HG03460 (cell line): ENCODE measurements at regions not wholly inside any gene's neighbourhood (a gene's known extent, or its start where the extent isn't known, plus 50 kb on each side); places are given as distances from the start of the nearest gene placed in this dataset.

Experiments used
- ATAC-seq: cut with Tn5 transposase; IDR thresholded peaks from one replicate; pipeline ENCODE4 v1.9.1; 2021; ENCODE audit not compliant: unreplicated experiment

- ATAC-seq, result no peak
Observed at GRCh38 chr18:73653827-73654226, 493.8 kb downstream of the FBXO15 start.

- no peak for ATAC-seq
Observed at GRCh38 chr18:73653251-73653650, 494.4 kb downstream of the FBXO15 start.

GRCh38 chr18:73647391-73647790 is 500.2 kb downstream of the FBXO15 start:
- ATAC-seq, result no peak

- no peak for ATAC-seq
Observed at GRCh38 chr18:73646772-73647171, 500.9 kb downstream of the FBXO15 start.

GRCh38 chr18:73646196-73646595 is 501.4 kb downstream of the FBXO15 start:
- ATAC-seq, result no peak

GRCh38 chr18:73645160-73645715 is 502.4 kb downstream of the FBXO15 start:
- no peak for ATAC-seq

GRCh38 chr18:73639788-73640187 is 507.8 kb downstream of the FBXO15 start:
- ATAC-seq, result no peak

GRCh38 chr18:73638709-73639108 is 508.9 kb downstream of the FBXO15 start:
- no peak for ATAC-seq

- ATAC-seq, result no peak
Observed at GRCh38 chr18:73636355-73636754, 511.3 kb downstream of the FBXO15 start.

- ATAC-seq, result no peak
Observed at GRCh38 chr18:73626859-73627258, 520.8 kb downstream of the FBXO15 start.

- ATAC-seq, result no peak
Observed at GRCh38 chr18:73626221-73626620, 521.4 kb downstream of the FBXO15 start.

- no peak for ATAC-seq
Observed at GRCh38 chr18:73621091-73621490, 526.5 kb downstream of the FBXO15 start.

GRCh38 chr18:73617981-73618380 is 529.7 kb downstream of the FBXO15 start:
- ATAC-seq, result no peak

- no peak for ATAC-seq
Observed at GRCh38 chr18:73615506-73615905, 532.1 kb downstream of the FBXO15 start.

GRCh38 chr18:73614812-73615211 is 532.8 kb downstream of the FBXO15 start:
- no peak for ATAC-seq

- no peak for ATAC-seq
Observed at GRCh38 chr18:73613706-73614340, 533.8 kb downstream of the FBXO15 start.

- no peak for ATAC-seq
Observed at GRCh38 chr18:73597832-73598615, 549.6 kb downstream of the FBXO15 start.

- no peak for ATAC-seq
Observed at GRCh38 chr18:73594749-73595148, 552.9 kb downstream of the FBXO15 start.

- ATAC-seq, result no peak
Observed at GRCh38 chr18:73593207-73593606, 554.4 kb downstream of the FBXO15 start.

GRCh38 chr18:73590950-73591349 is 556.7 kb downstream of the FBXO15 start:
- ATAC-seq, result no peak

GRCh38 chr18:73579698-73580097 is 567.9 kb downstream of the FBXO15 start:
- no peak for ATAC-seq

- no peak for ATAC-seq
Observed at GRCh38 chr18:73577365-73577764, 570.3 kb downstream of the FBXO15 start.
